Upper lobe of left lung (tissue), 4 donors: ENCODE measurements at regions not wholly inside any gene's neighbourhood (a gene's known extent, or its start where the extent isn't known, plus 50 kb on each side); places are given as distances from the start of the nearest gene placed in this dataset.

Source experiments
- CTCF ChIP-seq, 6 experiments: fragments of 450-650 bp in 4 of 6; fragments of 200-600 bp in 2 of 6; sonication (generic) in 2 of 6; IDR thresholded peaks; one replicate each; pipeline ENCODE4 v1.5.1; 2016 to 2019; ENCODE audit warnings: antibody characterized with exemption in 6 of 6
- EP300 ChIP-seq, 4 donors: sonication (generic); formaldehyde crosslinking; IDR thresholded peaks; one replicate each; pipeline ENCODE4 v1.5.1; 2017; ENCODE audit warnings: antibody characterized with exemption in 4 of 4, control low read depth in 2 of 4
- POLR2A ChIP-seq, 4 donors: fragments of 450-650 bp; IDR thresholded peaks; one replicate each; pipeline ENCODE4 v1.5.1; 2016 to 2017; ENCODE audit warnings: antibody characterized with exemption in 4 of 4, mild to moderate bottlenecking in 2 of 4
- POLR2AphosphoS5 ChIP-seq, 2 donors: sonication (generic); formaldehyde crosslinking; IDR thresholded peaks; one replicate each; pipeline ENCODE4 v1.5.1; 2017; ENCODE audit warnings: antibody characterized with exemption in 2 of 2

GRCh38 chr2:146221826-146222225 is 1623.0 kb upstream of the ACVR2A start:
- TF ChIP-seq CTCF (IDR thresholded peaks at IDR 0.05) (no peak), POLR2AphosphoS5 (IDR thresholded peaks at IDR 0.05) (no peak), EP300 (IDR thresholded peaks at IDR 0.05) (no peak), POLR2A (IDR thresholded peaks at IDR 0.05) (no peak)
